Glutamatergic neuron (in vitro differentiated cells): ENCODE measurements at regions not wholly inside any gene's neighbourhood (a gene's known extent, or its start where the extent isn't known, plus 50 kb on each side); places are given as distances from the start of the nearest gene placed in this dataset.

Experiments
- DNase-seq: peaks from one replicate; pipeline ENCODE4 v3.0.0; 2022
- H3K27ac Mint-ChIP-seq: one replicate; pipeline ENCODE4 v1.8.0; 2020; ENCODE audit warnings: mild to moderate bottlenecking, mixed read lengths, inconsistent platforms; ENCODE audit not compliant: unreplicated experiment
- H3K27me3 Mint-ChIP-seq: one replicate; pipeline ENCODE4 v1.8.0; 2020; ENCODE audit warnings: mild to moderate bottlenecking, moderate library complexity, mixed read lengths, inconsistent platforms; ENCODE audit not compliant: unreplicated experiment
- H3K36me3 Mint-ChIP-seq: one replicate; pipeline ENCODE4 v1.8.0; 2020; ENCODE audit warnings: mild to moderate bottlenecking, mixed read lengths, inconsistent platforms; ENCODE audit not compliant: unreplicated experiment
- H3K4me1 Mint-ChIP-seq: one replicate; pipeline ENCODE4 v1.8.0; 2020; ENCODE audit warnings: mild to moderate bottlenecking, low read depth, mixed read lengths, inconsistent platforms; ENCODE audit not compliant: unreplicated experiment
- H3K4me3 Mint-ChIP-seq: one replicate; pipeline ENCODE4 v1.8.0; 2020; ENCODE audit warnings: mild to moderate bottlenecking, mixed read lengths, inconsistent platforms; ENCODE audit not compliant: unreplicated experiment
- H3K9me3 Mint-ChIP-seq: one replicate; pipeline ENCODE4 v1.8.0; 2020; ENCODE audit warnings: mild to moderate bottlenecking, moderate library complexity, mixed read lengths, inconsistent platforms; ENCODE audit not compliant: unreplicated experiment
- CTCF ChIP-seq: fragments of 200-600 bp; sonication (generic); IDR thresholded peaks from one replicate; pipeline ENCODE4 v1.5.0; 2021; ENCODE audit not compliant: partially characterized antibody, unreplicated experiment

- no peak for DNase-seq
- H3K27me3 Mint-ChIP-seq = peaks cover 2% of the 10 kb centered on the region
- H3K36me3 Mint-ChIP-seq = no peaks in the 10 kb centered on the region
- H3K4me1 Mint-ChIP-seq = no peaks in the 10 kb centered on the region
- H3K9me3 Mint-ChIP-seq = peaks cover 2% of the 10 kb centered on the region
- no peak for TF ChIP-seq CTCF
- H3K4me3 Mint-ChIP-seq = no peak overlapping the region
- no peak overlapping the region for H3K27ac Mint-ChIP-seq
Observed at GRCh38 chr6:94099072-94099471, 679.7 kb upstream of the EPHA7 start.

- no peak for DNase-seq
- H3K27me3 Mint-ChIP-seq = peaks cover 2% of the 10 kb centered on the region
- no peaks in the 10 kb centered on the region for H3K4me1 Mint-ChIP-seq
- no peak overlapping the region for H3K27ac Mint-ChIP-seq
- TF ChIP-seq CTCF = no peak
- no peaks in the 10 kb centered on the region for H3K36me3 Mint-ChIP-seq
- no peak overlapping the region for H3K4me3 Mint-ChIP-seq
- H3K9me3 Mint-ChIP-seq = peaks cover 2% of the 10 kb centered on the region
Observed at GRCh38 chr6:94095961-94096360, 676.6 kb upstream of the EPHA7 start.

GRCh38 chr6:94089941-94090340 lies 670.6 kb upstream of the EPHA7 start:
- Mint-ChIP-seq H3K36me3 (no peaks in the 10 kb centered on the region), H3K27ac (no peak overlapping the region), H3K4me1 (peaks cover 9% of the 10 kb centered on the region), H3K9me3 (no peaks in the 10 kb centered on the region), H3K4me3 (no peak overlapping the region), H3K27me3 (no peaks in the 10 kb centered on the region)
- DNase-seq = no peak
- no peak for TF ChIP-seq CTCF

GRCh38 chr6:94088870-94089269 lies 669.5 kb upstream of the EPHA7 start:
- Mint-ChIP-seq H3K27me3 (no peaks in the 10 kb centered on the region), H3K27ac (no peak overlapping the region)
- TF ChIP-seq CTCF = no peak

GRCh38 chr6:94074764-94075163 lies 655.4 kb upstream of the EPHA7 start:
- TF ChIP-seq CTCF = no peak
- H3K27ac Mint-ChIP-seq = no peak overlapping the region
- no peaks in the 10 kb centered on the region for H3K9me3 Mint-ChIP-seq
- no peak overlapping the region for H3K4me3 Mint-ChIP-seq
- H3K36me3 Mint-ChIP-seq = no peaks in the 10 kb centered on the region
- H3K4me1 Mint-ChIP-seq = no peaks in the 10 kb centered on the region
- H3K27me3 Mint-ChIP-seq = no peaks in the 10 kb centered on the region
- peak; percentile 11 for DNase-seq

More at GRCh38 chr6:94088870-94089269, 669.5 kb upstream of the EPHA7 start:
- H3K4me3 Mint-ChIP-seq = no peak overlapping the region
- no peak for DNase-seq
- no peaks in the 10 kb centered on the region for H3K36me3 Mint-ChIP-seq
- H3K4me1 Mint-ChIP-seq = peaks cover 9% of the 10 kb centered on the region
- no peaks in the 10 kb centered on the region for H3K9me3 Mint-ChIP-seq
